ENCODE measurements at regions not wholly inside any gene's neighbourhood (a gene's known extent, or its start where the extent isn't known, plus 50 kb on each side); places are given as distances from the start of the nearest gene placed in this dataset.

DNA sequence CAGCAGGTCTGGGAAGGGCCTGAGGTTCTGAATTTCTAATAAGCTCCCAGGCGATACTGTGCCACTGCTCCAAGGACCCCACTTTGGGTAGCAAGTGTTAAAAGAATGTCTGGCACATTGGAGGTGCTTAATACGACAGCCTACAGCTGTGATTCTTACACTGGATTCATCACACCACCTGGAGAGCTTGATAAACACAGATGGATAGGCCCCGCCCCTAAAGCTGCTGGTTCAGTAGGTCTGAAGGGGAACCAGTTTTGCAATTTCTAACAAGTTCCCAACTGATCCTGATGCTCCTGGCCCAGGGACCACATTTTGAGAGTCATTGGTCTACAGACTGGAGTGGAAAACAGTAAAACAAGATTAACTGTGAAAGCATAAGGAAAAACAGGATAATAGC lies 124.8 kb upstream of the ST8SIA2 start:
- no peak overlapping the region for H3K4me3 ChIP-seq
- H3K27ac ChIP-seq = no peak overlapping the region
- DNase-seq (ENCODE audit: low read depth in 1 of 2, low spot score in 1 of 2) = no peak
- TF ChIP-seq CTCF (IDR thresholded peaks at IDR 0.05; ENCODE audit: low read depth, low read length) = no peak
- H3K9me3 ChIP-seq (ENCODE audit: low read depth) = no peaks in the 10 kb centered on the region
- no peaks in the 10 kb centered on the region for H3K27me3 ChIP-seq
- H3K4me1 ChIP-seq (ENCODE audit: low read depth) = peaks cover 13% of the 10 kb centered on the region
- no peaks in the 10 kb centered on the region for H3K36me3 ChIP-seq

GRCh38 chr15:92271179-92271578 lies 122.5 kb upstream of the ST8SIA2 start:
- no peak for TF ChIP-seq CTCF (IDR thresholded peaks at IDR 0.05; ENCODE audit: low read depth, low read length)
- Histone ChIP-seq H3K4me1 (ENCODE audit: low read depth) (peaks cover 13% of the 10 kb centered on the region), H3K4me3 (no peak overlapping the region), H3K27me3 (no peaks in the 10 kb centered on the region), H3K9me3 (ENCODE audit: low read depth) (no peaks in the 10 kb centered on the region), H3K27ac (no peak overlapping the region), H3K36me3 (no peaks in the 10 kb centered on the region)
- DNase-seq (ENCODE audit: low read depth in 1 of 2, low spot score in 1 of 2) = no peak

GRCh38 chr15:92272106-92272505 lies 121.6 kb upstream of the ST8SIA2 start:
- DNase-seq (ENCODE audit: low read depth in 1 of 2, low spot score in 1 of 2) = no peak
- peaks cover 7% of the 10 kb centered on the region for H3K4me1 ChIP-seq (ENCODE audit: low read depth)

GRCh38 chr15:92273286-92273685 lies 120.4 kb upstream of the ST8SIA2 start:
- H3K27ac ChIP-seq = no peak overlapping the region
- H3K4me1 ChIP-seq (ENCODE audit: low read depth) = peaks cover 6% of the 10 kb centered on the region
- no peak for DNase-seq (ENCODE audit: low read depth in 1 of 2, low spot score in 1 of 2)
- no peak overlapping the region for H3K4me3 ChIP-seq
- H3K36me3 ChIP-seq = no peaks in the 10 kb centered on the region
- no peaks in the 10 kb centered on the region for H3K27me3 ChIP-seq
- no peak for TF ChIP-seq CTCF (IDR thresholded peaks at IDR 0.05; ENCODE audit: low read depth, low read length)
- H3K9me3 ChIP-seq (ENCODE audit: low read depth) = no peaks in the 10 kb centered on the region

More at GRCh38 chr15:92272106-92272505, 121.6 kb upstream of the ST8SIA2 start:
- no peak for TF ChIP-seq CTCF (IDR thresholded peaks at IDR 0.05; ENCODE audit: low read depth, low read length)
- no peak overlapping the region for H3K4me3 ChIP-seq
- no peaks in the 10 kb centered on the region for H3K36me3 ChIP-seq
- H3K27ac ChIP-seq = no peak overlapping the region
- no peaks in the 10 kb centered on the region for H3K27me3 ChIP-seq
- no peaks in the 10 kb centered on the region for H3K9me3 ChIP-seq (ENCODE audit: low read depth)

GRCh38 chr15:92273723-92274122 lies 120.0 kb upstream of the ST8SIA2 start:
- DNase-seq (ENCODE audit: low read depth in 1 of 2, low spot score in 1 of 2) = no peak
- no peak for TF ChIP-seq CTCF (IDR thresholded peaks at IDR 0.05; ENCODE audit: low read depth, low read length)
- Histone ChIP-seq H3K4me1 (ENCODE audit: low read depth) (peaks cover 6% of the 10 kb centered on the region), H3K27ac (no peak overlapping the region), H3K4me3 (no peak overlapping the region), H3K36me3 (no peaks in the 10 kb centered on the region), H3K9me3 (ENCODE audit: low read depth) (no peaks in the 10 kb centered on the region), H3K27me3 (no peaks in the 10 kb centered on the region)

GRCh38 chr15:92277776-92278175 lies 115.9 kb upstream of the ST8SIA2 start:
- no peak overlapping the region for H3K27ac ChIP-seq
- DNase-seq (ENCODE audit: low read depth in 1 of 2, low spot score in 1 of 2) = peak; percentile 0 to 27
- H3K4me1 ChIP-seq (ENCODE audit: low read depth) = peaks cover 6% of the 10 kb centered on the region
- H3K9me3 ChIP-seq (ENCODE audit: low read depth) = no peaks in the 10 kb centered on the region
- TF ChIP-seq CTCF (IDR thresholded peaks at IDR 0.05; ENCODE audit: low read depth, low read length) = no peak
- H3K36me3 ChIP-seq = no peaks in the 10 kb centered on the region
- H3K27me3 ChIP-seq = no peaks in the 10 kb centered on the region
- H3K4me3 ChIP-seq = no peak overlapping the region

Measured in cardiac muscle cell (in vitro differentiated cells and primary cell).